Activated CD4-positive, CD25-positive, alpha-beta regulatory T cell treated with anti-CD3 and anti-CD28 coated beads, Interleukin-2, amount 50 U/mL, for 72 hours (primary cell): ENCODE measurements at regions not wholly inside any gene's neighbourhood (a gene's known extent, or its start where the extent isn't known, plus 50 kb on each side); places are given as distances from the start of the nearest gene placed in this dataset.
"Not testable (repeated sequence)": the region's sequence is repeated elsewhere in the genome, so short reads cannot be mapped to it uniquely, and the experiment has no call there.

Experiments
- DNase-seq: peaks from one replicate; pipeline ENCODE4 v3.0.0; 2021

DNA sequence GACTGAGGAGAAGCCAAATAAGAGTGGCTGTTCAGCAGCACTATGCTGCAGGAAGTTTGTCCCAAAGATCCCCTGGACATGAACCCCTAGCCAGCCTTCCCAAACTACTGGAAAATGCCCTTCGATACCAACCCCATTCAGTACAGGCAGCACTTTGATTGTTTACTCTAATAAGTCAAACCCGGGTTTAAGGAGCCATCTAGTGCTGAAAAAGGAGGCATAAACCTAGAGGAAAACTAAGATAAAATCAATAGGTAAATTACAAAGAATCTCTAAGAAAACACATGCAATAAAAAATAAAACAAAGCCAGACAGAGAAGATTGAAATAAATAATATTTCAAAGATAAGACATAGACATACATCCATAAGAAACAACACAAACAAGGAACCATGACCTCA, 771.6 kb downstream of the RPS29 start:
- no peak for DNase-seq

DNA sequence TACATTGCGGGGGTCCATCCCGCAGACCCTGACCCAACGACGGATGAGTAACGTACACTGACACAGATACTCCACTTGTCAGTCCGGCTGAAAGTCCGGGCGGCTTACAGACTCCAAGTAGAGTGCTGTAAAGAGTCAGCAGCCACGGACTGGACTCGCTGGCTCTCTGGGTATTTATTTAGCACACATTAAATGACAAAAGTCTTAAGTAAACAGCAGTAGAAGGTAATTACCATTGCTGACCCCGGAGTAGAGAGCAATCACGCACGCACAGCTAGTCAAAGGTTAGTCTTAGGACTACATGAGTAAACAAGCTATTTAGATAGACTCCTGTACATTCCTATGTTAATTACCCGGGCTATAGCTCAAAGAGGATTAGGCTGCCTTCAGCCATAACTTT, 780.9 kb downstream of the RPS29 start:
- DNase-seq: no peak

DNA sequence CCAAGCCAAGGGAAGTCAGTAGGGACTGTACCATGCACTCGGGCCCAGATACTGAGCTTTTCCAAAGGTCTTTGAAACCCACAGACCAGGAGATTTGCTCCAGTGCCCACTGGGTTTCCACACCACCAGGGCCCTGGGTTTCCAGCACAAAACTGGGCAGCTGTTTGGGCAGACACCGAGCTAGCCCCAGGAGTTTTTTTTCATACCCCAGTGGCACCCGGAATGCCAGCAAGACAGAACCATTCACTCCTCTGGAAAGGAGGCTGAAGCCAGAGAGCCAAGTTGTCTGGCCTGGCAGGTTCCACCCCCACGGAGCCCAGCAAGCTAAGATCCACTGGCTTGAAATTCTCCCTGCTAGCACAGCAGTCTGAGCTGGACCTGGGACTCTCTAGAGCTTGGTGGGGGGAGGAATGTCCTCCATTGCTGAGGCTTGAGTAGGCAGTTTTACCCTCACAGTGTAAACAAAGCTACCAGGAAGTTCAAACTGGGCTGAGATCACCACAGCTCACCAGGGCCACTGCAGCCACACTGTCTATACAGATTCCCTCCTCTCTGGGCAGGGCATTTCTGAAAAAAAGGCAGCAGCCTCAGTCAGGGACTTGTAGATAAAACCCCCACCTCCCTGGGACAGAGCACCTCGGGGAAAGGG, 793.7 kb downstream of the RPS29 start:
- no peak for DNase-seq

DNA sequence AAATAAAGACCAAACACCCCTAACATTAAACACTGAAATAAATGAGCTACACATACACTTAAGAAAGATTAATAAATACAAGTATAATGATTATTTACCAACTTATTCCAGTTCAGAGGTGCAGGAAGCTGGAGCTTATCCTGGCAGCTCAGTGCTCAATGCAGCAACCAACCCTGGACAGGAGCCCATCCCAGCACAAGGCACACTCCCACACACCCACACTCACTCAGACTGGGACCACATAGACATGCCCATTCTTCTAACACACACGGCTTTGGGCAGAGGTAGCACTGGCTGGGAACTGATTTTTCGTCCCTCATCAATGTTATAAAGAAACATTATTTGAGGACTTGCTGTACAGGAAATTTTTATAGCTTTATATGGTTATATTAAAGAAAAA, 797.4 kb downstream of the RPS29 start:
- DNase-seq: no peak

DNA sequence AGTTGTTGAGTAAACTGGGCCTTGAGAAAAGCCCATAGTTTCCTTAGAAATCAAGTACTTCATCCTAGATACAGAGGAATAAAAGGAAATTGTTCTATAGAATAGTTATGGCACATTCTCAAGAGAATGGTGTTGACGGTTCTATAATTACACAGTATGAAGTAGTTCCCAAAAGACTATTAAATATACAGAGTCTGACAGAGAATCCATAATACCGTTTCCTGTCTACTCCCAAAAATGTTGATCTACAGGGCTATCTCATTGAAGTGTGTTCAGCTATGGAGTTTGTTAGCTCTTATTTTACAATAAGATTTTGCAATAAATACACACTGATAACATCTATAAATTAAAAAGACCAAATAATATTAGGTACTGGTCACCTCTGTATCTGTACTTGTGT, 799.7 kb downstream of the RPS29 start:
- no peak for DNase-seq

DNA sequence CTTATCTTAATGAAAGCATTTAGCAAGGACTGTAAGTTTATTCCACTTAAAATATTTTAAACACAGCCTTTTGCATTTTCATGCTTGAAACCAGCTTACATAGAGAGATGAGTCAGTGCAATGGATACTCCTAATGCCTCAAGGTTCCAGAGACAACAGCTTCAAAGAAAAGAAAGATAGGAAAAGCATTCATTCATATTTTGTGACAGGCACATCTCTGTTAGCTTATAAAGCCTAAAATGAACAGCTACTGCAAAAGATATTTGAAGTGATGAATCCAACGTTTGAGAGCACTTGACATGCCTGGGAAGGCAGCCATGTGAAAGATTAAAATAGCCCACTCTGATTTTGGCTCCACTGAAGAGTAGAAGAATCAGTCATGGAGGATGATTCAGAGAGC, 814.5 kb downstream of the RPS29 start:
- no peak for DNase-seq

DNA sequence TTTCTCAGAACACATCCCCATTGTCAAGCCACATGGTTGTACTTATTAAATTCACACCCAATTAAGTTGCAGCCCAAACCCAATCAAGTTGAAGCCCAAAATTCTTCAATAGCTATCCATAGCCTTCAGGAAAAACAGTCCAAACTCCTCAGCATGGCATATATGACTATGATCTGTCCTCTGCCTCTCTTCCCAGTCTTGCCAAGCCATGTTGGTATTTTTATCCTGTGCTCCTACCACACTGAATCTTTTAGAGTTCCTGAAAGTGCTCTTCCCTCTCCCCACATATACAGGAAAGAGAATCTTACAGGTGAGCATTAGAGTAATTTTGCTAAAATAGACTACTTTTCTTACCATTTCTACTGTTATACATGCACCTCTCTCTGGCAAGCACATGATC, 834.9 kb downstream of the RPS29 start:
- no peak for DNase-seq

DNA sequence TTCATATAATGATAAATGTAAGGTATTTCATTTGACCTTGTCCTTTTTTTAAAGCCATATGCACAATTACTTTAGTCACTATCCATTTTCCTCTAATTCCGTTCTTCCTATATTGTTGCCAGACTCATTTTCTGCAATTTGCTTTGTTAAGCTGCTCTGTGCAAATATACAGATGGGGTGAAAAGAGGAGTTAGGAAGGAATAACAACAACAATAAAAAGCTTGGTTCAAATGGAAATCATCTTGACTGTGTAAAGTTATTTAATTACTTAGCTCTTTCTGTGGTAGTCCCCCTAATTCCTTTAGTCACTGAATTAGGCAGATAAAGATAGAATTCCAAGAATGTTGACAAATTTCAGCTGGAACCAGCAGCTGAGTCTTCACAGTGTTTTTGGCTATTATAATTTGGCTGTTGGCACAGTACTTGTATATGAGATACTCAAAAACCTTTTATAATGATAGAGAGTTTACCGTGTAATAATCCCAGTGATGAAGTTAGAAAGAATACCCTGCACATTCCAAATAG, 838.0 kb downstream of the RPS29 start:
- DNase-seq: no peak

DNA sequence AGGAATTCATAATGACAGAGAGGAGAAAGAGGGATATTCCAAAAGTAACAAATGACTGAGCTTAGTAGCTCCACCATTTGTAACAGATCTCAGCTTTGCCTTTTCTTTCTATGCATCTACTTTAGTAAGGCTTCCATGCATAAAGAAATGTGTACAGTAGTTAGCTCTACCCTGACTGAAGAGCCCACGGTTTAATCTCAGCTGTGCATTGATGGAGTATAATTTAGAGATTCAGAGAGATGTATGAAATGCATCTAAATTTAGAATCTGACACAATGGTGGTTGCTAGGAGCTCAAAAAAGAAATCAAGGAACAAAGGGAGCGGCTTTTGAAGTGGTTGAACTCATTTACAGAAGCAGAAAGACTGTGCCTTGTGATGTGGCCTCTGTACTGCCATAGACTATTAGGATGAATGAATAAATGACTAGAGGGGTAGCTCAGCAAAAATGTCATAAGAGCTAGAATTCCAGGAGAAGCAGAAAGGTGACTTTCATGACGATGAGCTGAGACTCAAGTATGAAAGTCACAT, 838.6 kb downstream of the RPS29 start:
- DNase-seq: no peak

DNA sequence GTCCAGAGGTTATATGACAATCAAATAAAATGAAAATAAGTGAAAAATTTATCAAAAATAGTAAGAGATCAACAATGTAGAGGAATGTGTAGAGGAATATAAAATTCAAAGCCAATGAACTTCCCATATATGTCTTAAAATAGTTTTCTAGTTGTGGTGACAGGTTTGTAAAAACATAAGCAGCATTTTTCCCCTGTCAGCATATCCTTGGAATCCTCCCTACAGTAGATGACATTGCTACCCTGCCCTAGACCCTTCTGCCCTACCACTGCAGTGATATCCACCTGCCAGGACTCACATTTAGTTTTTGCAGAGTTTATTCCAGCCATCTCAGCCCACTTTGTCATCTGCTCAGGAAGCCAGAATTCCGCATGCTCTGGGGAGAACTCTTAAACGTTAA, 842.0 kb downstream of the RPS29 start:
- no peak for DNase-seq

DNA sequence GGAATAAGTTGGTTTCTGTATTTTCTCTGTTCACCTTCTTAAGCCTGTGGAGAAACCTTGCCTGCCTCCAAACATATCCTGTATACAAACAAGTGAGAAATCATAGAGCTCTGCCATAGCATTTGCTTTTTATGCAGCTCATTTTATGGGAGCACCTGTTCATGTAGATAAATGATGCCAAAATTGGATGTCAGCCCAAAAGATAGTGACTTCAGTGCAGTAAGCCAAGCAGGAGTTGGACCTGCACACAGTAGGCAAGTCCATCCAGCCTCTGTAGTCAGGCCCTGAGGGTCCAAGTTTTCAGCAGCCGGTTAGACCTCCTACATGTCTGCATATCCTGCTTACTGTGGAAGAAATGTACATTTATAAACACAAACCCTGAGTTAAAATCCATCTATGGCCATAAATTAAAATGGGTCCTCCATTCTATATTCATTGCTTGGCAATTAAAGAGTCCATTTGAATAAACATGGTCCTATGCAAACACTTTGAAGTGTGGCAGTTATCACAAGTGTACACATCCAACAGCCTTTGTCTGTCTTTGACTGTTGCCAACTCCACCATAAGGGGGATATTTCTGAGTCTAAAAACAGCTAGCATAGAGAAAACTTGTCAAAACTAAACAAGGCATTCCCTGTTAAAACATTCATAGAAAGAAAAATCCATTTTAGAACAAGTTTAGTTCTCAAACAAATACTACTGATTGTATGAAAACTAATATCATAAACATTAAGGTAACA, 847.8 kb downstream of the RPS29 start:
- DNase-seq: no peak

DNA sequence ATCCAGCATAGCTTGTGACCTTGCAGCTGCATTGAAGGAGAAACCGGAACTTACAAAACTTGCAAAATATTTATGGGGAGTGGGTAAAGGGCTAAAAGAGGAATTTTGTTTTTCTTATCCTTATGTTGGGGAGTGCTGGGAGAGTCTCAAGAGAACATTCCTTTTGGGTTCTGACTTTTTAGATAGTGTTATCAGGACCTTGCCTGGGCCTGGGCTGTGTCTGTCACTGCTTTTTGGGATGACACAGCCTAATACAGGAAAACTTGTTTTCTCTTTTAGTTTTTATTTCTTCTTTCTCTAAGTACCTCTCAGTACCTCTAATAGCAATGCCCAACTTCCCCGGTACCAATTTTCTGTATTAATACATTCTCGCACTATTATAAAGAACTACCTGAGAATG, 850.6 kb downstream of the RPS29 start:
- DNase-seq: no peak

DNA sequence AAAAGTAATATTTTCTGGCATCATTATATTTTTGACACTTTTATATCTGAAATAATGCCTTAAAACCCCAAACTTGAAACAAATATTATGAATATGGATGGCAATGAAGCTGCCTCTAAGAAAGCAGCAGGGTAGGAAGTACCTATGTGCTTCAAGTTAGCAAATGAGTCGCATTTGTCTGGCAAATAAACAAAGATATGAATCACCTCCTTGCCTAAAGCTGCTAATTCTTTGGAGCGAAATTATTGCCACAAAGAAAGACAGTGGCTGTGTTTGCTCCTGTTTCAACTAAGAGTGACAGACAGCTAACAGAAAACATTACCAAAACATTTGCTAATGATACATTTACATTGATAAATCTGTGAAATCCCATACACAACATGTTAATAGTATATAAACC, 854.9 kb downstream of the RPS29 start:
- no peak for DNase-seq

DNA sequence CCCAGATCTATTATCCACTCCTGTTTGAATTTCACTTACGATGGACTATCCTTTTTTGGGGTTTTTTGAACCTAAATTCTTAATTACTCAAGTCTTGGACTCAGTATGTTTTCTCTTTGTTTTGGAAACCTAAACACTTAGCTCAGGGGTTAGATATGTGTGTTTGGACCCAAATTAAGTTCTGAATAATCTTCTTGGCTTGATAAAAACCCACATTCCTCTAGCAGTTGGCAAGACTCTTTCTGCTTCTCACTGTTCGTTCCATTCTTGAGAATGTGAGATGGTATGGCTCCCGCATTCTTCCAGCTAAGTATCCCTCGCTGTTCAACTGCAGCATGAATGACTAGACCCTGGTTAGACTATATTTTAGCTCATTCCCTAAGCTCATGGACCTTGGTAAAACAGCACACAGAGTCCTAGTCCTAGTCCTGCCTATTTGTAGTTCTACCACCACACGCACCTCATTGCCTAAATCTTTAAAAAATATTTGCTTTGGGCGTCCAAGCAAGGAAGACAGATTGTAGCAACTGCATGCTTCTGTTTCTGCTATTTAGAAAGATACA, 860.0 kb downstream of the RPS29 start:
- DNase-seq: no peak

DNA sequence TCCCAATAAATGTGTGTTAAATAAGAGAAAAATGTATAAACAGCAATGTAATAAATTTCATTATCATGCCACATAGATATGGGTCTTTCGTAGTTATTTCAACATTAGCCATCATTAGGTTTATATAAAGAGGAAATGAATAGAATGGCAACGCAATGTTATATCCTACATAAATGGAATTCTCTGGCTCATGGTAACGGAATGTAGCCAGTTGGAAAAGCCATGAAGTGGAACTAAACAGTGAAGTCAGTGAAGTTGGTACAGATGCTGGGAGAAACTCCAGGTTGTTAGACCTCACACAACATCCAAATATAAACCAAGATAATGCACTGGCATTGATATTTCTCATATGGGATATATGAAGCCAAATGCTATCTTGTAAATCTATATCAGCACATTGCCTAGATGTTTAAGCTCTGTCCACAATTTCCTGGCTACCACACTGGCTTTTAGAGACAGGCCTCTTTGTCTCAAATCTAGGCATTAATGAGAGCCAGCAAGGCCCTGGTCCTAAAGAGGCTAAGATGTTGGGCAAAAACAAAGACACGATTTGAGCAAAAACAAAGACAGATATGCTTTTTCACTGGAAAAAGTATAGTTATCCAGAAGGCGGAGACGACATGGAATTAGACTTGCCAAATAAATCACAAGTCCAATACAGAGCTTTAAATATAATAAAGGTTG, 861.0 kb downstream of the RPS29 start:
- DNase-seq: no peak

DNA sequence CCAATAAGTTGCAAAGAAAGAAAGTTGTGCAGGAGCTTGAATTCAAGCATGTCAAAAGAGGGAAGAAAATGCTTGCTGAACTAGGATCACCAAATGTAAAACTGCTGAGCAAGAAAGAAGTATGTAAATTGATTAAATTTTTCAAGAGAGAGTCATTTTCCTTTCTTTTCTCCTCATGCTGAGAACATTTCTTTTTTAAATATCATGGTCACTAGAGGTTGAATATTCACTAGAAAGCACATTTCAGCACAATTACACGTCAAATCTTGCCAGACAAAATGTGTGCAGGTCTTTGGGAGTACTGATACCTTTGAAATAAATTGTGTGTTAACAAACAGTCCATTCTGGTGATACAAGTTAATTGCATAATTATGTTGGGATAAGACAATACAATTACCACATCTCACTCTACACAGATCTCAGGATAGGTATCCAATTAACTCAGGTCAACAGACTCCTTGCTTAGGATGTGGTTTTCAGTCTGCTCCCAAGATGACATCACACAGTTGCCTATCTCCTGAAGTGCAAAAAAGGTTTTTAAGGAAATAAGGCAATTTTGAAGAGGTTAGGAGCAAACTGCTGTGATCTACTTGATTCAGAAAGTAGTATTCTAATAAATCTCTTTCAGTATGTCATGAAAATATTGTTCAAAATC, 862.2 kb downstream of the RPS29 start:
- DNase-seq: no peak

DNA sequence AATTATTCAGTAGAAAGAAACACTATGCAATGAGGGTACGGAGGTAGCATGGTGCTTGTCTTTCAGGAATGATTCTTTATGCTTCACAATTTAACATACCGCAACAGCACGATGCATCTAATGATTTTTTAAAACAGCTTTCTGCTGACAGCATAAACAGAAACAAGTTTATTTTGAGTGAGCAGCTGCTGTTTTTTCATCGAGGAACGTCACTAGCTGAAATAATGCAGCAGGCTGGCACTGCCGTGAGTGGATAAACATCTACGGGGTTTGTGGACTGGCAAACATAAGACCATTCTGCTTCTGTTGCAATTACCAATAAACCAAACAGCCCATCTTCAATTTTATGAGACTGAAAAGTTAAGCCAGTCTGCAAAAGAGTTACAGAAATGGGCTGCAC, 871.8 kb downstream of the RPS29 start:
- DNase-seq: no peak

DNA sequence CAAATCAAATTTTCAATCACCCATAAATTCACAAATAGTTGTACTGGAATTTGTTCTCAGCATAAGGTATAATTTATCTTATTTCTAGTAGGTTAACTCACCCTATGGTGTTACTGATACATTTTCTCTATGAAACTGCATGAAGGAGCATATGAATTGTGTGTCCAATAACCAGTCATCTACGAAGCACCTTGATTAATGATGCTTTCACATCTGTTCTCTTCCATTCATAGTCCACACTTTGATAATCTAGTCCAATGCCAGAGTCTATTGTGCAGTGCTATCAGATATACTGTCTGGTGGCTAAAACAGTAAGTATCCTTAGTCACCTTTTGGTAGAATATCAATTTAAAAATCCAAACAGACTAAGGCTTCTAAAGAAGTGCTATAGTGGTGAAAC, 876.0 kb downstream of the RPS29 start:
- no peak for DNase-seq

DNA sequence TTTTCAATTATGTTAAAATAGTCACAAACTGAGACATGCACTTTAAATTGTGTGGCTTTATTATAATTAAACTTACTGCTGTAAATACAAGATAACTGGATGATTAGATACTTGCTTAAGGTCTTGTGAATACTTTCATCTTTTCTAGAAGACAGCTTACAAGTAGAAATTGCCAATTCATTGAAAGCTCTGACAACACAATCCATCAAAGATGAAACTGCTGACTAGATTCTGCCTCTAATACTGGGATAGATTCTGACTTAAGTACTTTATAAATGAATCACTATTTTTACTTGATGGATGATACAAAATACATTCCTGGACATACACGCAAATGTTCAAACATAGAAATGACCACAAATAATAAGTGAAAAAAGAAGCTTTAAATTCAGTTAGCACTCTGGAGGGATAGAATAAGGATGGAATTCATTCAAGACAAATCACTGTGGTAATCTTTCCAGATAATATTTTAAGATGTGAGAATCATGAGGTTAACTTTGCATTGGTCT, 876.8 kb downstream of the RPS29 start:
- DNase-seq: no peak

DNA sequence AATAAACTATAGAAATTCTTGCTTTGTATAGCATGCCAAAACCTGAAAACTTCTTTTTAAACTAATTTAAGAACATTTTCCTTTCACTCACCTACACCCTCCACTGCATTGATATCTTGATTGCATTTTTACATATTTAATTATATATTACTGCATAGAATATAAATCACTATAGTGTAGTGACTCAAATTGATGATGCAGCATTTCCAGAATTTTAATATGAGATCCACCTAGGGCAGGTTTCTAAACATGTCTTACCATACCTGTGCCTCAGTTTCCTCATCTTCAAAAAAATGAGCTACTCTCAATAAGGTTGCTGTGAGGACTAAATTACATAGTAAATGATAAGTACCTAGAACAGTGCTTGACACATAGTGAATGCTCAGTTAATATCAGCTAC, 881.5 kb downstream of the RPS29 start:
- no peak for DNase-seq

DNA sequence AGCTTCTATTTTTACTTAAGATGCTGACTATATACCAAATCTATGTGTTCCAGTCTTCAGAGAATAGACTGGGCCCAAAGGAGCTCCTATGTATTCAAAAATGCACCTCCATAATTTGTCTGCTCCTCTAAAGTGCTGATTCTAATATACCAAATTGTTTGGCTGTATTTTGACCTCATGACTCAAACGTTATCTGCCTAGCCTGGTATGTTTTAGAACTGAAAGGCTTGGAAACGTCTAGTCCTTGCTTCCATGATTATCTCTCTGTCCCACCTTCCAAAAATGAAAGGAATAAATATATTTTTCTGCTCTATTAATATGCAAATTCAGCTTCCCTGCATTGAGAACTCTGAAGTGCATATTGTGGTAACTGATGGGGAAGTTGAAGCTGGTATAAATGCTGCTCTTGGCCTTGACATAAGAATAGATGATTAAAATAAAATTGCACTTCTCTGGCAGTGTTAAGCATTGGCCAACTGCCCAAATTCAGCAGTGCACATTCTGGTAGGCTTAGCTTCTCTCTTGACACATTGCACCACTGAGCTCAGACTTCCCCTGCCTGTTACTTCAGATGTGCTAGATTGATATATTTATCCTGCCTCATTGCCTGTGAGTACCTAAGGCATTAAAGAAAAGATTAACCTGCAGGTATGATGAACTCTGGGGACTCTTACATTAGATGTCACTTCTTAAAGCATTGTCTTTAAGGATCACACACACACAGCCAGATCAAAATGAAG, 882.3 kb downstream of the RPS29 start:
- no peak for DNase-seq

DNA sequence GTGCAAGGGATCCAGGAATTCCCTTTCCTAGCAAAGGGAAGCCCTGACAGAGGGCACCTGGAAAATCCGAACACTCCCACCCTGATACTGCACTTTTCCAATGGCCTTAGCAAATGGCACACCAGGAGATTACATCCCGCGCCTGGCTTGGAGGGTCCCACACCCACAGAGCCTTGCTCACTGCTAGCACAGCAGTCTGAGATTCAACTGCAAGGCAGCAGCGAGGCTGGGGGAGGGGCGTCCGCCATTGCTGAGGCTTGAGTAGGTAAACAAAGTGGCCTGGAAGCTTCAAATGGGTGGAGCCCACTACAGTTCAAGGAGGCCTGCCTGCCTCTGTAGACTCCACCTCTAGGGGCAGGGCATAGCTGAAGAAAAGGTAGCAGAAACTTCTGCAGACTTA, 888.8 kb downstream of the RPS29 start:
- not testable (repeated sequence) for DNase-seq
